LNCAP (cell line): ENCODE measurements at regions not wholly inside any gene's neighbourhood (a gene's known extent, or its start where the extent isn't known, plus 50 kb on each side); places are given as distances from the start of the nearest gene placed in this dataset.

Experiments
- TF ChIP-seq, protein P1 (sequence below): fragments of 450-650 bp; IDR thresholded peaks from 2 replicates; pipeline ENCODE4 v1.5.1; 2017; ENCODE audit warnings: mild to moderate bottlenecking

DNA sequence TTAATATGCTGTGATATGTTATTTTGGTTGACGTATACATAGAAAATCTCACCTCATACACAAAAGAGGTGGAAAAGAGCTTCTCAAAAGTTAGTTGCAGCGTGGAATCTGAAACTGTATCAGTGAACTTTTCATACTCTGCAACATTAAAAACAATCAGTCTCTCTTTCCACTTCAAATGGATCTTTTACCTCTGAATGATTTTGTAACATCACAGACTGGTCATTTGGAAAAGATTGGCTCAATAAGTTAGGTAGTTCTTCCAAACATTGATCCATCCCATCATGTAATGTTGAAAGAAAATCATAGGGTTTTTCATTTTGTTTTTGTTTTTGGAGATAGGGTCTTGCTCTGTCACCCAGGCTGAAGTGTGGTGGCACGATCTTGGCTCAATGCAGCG, 131.1 kb downstream of the AHR start:
- TF ChIP-seq, protein P1, sequence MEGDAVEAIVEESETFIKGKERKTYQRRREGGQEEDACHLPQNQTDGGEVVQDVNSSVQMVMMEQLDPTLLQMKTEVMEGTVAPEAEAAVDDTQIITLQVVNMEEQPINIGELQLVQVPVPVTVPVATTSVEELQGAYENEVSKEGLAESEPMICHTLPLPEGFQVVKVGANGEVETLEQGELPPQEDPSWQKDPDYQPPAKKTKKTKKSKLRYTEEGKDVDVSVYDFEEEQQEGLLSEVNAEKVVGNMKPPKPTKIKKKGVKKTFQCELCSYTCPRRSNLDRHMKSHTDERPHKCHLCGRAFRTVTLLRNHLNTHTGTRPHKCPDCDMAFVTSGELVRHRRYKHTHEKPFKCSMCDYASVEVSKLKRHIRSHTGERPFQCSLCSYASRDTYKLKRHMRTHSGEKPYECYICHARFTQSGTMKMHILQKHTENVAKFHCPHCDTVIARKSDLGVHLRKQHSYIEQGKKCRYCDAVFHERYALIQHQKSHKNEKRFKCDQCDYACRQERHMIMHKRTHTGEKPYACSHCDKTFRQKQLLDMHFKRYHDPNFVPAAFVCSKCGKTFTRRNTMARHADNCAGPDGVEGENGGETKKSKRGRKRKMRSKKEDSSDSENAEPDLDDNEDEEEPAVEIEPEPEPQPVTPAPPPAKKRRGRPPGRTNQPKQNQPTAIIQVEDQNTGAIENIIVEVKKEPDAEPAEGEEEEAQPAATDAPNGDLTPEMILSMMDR, result no peak

DNA sequence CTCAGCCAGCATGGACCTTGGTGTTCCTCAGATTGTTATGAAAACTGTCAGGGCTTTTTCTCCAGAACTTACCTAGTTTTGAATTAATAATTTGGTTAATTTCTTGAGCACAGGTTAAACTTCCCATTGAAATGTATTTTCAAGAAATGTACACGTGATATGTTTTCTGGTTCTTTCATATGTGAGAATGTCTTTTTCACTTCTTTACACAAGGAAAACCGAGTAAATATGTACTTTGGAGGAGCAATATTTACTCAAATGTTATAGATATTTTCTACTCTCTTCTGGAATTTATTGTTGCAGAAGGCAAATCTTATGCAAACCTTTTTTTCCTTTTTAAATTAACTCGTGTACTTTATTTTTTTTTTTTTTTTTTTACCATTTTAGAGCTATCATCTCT, 134.3 kb downstream of the AHR start:
- TF ChIP-seq, protein P1, result no peak

DNA sequence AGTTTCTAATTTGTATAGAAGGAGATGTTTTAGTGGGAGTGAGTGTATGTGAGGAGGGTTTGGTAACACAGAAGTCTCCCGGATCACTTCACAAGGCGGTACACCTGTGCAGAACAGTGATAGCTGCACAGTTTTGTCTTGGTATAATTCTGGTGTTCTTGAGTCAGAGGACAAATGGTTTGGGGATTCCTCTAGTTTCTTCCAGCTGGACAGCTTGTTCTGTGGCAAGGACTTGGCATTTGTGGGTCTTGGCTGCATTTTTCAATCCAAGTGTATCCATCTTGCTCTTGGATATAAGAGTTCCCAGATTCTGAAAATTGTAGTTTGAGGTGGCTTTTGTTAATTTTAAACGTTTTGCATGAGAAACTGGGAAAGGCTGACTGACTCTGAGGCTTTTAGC, 135.7 kb downstream of the AHR start:
- TF ChIP-seq, protein P1, result no peak

- TF ChIP-seq, protein P1, result no peak
These were observed 136.6 kb downstream of the AHR start for GRCh38 chr7:17434841-17435692.

DNA sequence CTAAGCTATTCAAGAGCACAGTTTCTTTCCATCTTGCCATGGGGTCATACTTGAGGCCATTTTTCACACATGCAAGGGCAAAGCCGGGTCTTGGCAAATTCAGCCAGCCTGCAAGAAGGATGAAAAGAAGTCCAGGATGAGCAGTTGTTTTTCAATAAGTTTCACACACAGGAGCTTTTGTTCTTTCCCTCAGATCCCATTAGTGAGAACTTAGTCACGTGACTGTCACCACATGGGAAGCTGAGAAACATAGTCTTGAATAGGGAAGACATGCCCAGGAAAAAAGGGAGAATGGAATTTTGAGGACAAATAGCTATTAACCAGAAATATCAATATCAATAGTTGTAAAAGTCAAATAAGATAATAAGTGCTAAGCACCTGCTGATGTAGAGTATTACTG, 137.7 kb downstream of the AHR start:
- TF ChIP-seq, protein P1, result no peak

GRCh38 chr7:17437586-17437985, 139.1 kb downstream of the AHR start:
- TF ChIP-seq, protein P1, result no peak

DNA sequence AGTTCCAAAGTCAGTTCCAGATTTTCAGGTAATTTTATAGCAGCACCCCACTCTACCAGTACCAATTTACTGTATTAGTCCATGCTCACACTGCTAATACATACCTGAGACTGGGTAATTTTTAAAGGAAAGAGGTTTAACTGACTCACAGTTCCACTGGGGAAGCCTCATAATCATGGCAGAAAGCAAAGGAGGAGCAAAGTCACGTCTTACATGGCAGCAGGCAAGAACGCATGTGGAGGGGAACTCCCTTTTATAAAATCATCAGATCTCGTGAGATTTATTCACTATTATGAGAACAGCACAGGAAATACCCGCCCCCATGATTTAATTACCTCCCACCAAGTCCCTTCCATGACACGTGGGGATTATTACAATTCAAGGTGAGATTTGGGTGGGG, 142.4 kb downstream of the AHR start:
- TF ChIP-seq, protein P1, result no peak
